G401 (cell line): ENCODE measurements at regions not wholly inside any gene's neighbourhood (a gene's known extent, or its start where the extent isn't known, plus 50 kb on each side); places are given as distances from the start of the nearest gene placed in this dataset.
"Not testable (repeated sequence)": the region's sequence is repeated elsewhere in the genome, so short reads cannot be mapped to it uniquely, and the experiment has no call there.

Experiments used
- DNase-seq: peaks from one replicate; pipeline ENCODE4 v3.0.0-alpha.2; 2015; ENCODE audit warnings: low spot score
- in situ Hi-C: cut with HindIII; loops from 2 replicates; pipeline ENCODE4 v1.10.0; 2016; ENCODE audit warnings: low sequenced_read_pairs, mixed read lengths

- in situ Hi-C loops = no loop called here
- no peak for DNase-seq
Observed at GRCh38 chr5:10031817-10032216, 217.9 kb downstream of the ATPSCKMT start.

DNA sequence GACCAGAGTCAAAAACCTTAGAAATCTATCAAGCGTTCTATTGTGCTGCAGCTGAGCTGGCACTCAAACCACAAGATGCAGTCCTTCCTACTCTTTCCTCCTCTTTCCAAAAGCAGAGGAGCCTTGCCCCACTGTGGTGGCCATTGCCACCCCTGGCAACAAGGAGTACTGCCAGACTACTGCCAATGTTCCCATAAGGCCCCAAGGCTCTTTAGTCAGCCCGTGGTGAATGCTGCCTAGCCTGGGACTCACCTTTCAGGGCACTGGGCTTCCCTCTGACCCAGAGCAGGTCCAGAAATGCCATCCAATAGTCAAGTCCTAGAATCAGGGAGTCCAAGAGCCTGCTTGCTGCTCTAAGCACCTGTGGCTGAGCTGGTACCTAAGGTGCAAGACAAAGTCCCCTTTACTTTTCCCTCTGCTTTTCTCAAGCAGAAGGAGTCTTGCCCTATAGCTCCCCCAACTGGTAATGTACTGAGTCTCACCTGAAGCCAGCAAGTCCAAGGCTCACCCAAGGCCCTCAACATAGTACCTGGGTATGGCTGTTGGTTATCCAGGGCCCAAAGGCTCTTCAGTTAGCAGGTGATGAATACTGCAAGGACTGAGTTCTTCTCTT is 219.4 kb downstream of the ATPSCKMT start:
- in situ Hi-C loops = no loop called here
- DNase-seq = no peak

DNA sequence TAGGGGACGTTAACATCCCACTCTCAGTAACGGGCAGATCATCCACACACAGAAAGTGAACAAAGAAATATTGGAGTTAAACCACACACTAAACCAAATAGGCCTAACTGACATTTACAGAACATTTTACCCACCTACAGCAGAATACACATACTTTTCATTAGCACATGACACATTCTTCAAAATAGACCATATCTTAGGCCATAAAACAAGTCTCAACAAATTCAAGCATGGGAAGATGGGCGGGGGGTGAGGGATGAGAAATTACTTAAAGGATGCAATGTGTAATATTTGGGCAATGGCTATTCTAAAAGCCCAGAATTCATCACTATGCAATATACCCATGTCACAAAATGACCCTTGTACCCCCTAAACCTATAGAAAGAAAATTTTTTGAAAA is 226.2 kb downstream of the ATPSCKMT start:
- DNase-seq = no peak
- in situ Hi-C loops = no loop called here

GRCh38 chr5:10021248-10021647 is 228.4 kb downstream of the ATPSCKMT start:
- DNase-seq = no peak
- in situ Hi-C loops = no loop called here

DNA sequence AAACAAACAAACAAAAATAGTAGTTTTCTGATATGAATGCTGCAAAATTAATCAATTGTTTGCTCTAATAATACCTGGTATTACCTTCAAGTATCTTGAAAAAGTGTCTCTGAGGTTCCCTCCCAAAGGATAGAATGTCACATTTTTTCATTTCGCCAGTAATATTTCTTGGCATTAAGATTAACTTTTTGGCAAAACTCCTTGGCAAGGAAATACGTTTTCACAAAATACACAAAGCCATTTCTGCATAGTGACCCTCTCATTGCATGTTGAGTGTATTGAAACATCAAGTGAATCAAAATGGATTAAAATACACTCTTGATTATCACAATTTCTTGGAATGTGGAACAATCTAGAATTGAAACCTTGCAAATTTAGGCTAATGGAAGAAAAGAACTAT is 230.5 kb downstream of the ATPSCKMT start:
- no peak for DNase-seq
- in situ Hi-C loops = no loop called here

DNA sequence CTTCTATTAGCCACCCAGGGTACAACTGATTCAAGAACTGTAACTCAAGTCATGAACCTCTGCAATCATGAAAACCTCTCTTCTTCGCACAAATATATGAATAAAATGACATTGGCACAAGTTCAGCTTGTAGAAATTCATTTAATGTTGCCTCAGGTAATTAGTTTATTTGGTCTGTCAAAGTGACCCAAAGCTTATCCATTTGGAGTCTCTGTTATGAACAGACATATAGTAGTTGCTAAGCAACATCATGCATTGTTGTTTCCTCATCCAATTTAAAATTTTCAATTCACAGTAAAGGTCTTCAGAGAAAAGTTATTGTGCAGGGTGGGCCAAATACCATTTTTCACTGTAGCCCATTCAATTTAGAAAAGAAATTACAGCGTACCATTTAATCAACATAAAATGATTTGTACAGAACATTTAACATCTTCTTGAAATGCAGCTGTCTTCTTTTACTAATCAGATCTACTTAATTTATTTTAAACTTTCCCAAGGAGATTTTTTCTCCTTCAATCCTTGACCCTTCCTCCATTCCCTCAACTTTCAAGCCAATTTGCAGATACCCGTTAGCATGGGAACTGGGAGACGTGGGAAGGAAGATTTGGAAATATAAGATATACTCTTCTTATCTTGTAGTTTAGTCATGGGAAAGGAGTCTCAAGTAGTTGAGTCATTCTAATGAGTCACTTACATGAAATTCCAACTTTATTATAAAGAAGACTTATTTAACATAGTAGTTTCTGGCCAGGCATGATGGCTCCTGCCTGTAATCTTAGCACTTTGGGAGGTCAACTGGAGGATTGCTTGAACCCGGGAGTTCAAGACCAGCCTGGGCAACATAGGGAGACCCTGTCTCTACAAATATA is 231.3 kb downstream of the ATPSCKMT start:
- in situ Hi-C loops = no loop called here
- no peak for DNase-seq

DNA sequence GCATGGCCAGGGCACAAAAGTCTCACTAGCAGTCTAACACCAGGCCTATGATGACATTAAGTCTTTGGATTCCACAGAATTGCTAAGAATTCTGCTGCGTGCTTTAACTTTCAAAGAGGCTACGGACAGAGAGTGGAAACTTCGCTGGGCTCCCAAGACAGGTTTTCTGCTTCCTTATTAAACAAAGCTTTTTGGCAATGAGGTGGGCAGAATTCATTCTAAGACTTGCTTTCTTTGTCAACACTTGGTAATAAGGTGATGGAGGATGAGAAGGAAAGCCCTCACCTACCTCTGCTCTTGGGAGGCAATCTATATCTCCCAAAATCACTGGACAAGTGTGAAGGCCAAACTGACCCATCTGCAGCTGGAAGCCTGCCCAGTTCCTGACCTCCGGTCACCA is 231.9 kb downstream of the ATPSCKMT start:
- DNase-seq = no peak
- in situ Hi-C loops = no loop called here

DNA sequence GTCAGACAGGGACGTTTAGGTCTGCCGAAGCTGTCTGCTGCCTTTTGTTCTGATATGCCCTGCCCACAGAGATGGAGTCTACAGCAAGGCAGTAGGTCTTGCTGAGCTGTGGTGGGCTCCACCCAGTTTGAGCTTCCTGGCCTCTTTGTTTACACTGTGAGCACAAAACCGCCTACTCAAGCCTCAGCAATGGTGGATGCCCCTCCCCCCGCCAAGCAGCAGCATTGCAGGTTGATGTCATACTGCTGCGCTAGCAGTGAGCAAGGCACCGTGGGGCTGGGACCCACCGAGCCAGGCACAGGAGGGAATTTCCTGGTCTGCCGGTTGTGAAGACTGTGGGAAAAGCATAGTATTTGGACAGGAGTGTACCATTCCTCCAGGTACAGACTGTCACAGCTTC is 233.1 kb downstream of the ATPSCKMT start:
- DNase-seq, in situ Hi-C loops: not testable (repeated sequence)

GRCh38 chr5:10015681-10016080 is 234.0 kb downstream of the ATPSCKMT start:
- in situ Hi-C loops, DNase-seq: not testable (repeated sequence)

GRCh38 chr5:10009802-10010201 is 239.9 kb downstream of the ATPSCKMT start:
- in situ Hi-C loops = no loop called here
- DNase-seq = no peak

GRCh38 chr5:9987101-9987500 is 262.6 kb downstream of the ATPSCKMT start:
- in situ Hi-C loops = no loop called here
- DNase-seq = no peak

DNA sequence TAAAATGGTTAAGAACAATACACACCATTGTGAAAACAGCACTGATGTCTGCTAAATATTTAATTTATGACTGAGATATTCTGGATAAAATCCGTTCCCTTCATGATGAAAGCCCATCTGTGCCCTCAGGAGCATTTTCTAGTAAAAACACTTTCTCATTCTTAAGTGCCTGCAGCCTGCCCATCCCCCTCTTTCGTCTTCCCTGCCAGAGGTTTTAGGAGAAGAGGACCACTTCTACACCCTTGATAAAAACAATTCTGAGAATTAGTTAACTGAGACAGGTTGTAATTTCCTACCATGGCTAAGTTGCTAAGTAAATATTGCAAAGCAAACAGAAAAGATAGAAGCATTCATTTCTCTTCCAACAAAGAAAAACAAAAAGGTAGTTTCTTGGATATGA is 272.6 kb downstream of the ATPSCKMT start:
- no peak for DNase-seq
- in situ Hi-C loops = no loop called here

GRCh38 chr5:9976621-9977020 is 273.1 kb downstream of the ATPSCKMT start:
- DNase-seq = no peak
- in situ Hi-C loops = no loop called here

DNA sequence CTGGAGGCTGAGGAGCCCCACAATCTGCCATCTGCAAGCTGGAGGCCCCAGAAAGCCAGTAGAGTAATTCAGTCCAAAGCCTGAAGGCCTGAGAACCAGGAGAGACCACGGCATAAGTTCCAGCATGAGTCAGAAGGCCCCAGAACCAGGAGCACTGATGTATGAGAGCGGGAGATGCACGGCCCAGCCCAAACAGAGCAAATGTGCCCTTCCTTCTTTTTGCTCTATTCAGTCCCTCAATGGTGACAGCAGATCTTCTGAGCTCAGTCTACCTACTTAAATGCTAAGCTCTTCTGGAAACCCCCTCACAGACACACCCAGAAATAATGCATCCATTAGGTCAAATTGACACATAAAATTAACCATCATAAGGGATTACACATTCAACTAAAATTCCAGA is 277.6 kb downstream of the ATPSCKMT start:
- in situ Hi-C loops = no loop called here
- no peak for DNase-seq

GRCh38 chr5:9971301-9971700 is 278.4 kb downstream of the ATPSCKMT start:
- in situ Hi-C loops = no loop called here
- DNase-seq = no peak

DNA sequence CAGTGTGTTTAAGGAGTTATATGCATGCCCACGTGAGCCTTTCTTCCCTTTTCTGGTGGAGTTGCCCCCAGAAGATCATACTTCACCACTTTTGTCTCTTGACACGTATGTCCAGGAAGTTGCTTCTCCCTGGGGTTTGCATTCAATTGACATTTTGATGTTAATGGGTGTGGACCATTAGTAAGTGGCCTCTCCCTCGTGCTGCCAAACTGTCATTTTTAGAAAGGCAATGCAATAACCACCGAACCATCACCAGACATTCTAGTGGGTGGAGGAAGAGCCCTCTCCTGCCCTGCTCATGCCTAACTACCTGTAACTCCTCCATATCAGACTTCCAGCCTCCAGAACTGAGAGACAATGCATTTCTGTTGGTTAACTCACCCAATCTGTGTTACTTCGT is 290.8 kb downstream of the ATPSCKMT start:
- no peak for DNase-seq
- in situ Hi-C loops = no loop called here

GRCh38 chr5:9957214-9957613 is 292.5 kb downstream of the ATPSCKMT start:
- in situ Hi-C loops = no loop called here
- DNase-seq = no peak

DNA sequence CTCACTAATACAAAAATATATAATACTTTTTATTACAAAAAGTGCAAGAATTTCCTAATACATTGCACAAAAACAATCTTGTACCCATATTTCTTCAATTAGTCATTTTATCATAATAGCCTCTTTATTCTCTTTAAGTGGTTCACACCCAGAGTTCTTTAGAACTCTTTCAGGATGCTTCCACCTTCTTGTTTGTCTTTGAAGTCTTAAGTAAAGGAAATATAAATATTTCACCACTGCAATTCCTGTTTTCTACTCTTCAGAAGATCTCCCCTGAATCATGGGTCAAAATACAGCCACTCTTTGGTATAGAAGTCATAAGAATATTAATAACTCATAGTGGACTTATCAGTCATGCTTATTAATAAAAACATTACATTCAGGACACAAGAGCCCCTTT is 293.0 kb downstream of the ATPSCKMT start:
- no peak for DNase-seq
- in situ Hi-C loops = no loop called here

DNA sequence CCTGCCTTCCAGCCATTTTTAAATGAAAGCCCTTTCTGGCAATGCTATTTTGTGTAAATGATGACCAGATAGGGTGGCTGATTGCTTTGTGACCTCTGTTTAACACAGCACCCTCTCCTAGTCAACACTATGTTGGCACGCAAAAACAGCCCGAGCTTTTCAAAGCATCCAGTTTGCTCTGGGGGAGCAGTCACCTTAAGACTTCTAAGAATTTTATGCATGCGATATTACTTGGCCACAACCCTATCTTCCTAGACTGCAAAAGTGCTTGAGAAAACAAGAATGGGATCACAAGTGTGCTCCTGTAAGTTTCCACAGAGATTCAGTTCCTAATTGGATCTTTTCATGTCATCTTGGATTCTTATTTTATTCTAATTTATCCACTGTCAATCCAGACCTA is 294.1 kb downstream of the ATPSCKMT start:
- in situ Hi-C loops = no loop called here
- DNase-seq = no peak

DNA sequence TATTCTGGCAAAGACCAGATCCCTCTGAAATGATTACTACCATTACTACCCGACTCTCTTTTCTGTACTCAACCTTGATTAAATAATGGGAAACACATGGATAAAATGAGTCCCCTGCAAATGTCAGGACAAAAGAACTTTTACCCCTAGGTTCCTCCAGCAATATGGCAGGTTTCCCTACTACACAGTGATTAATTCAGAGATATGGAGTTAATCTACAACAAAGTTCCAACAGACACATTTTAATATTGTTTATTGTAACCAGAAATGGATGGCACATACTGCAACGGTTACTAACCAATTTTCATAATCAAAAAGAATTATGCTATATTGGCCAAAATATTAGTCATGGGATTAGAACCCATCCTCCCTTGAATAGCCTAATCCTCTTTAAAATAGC is 294.8 kb downstream of the ATPSCKMT start:
- no peak for DNase-seq
- in situ Hi-C loops = no loop called here

DNA sequence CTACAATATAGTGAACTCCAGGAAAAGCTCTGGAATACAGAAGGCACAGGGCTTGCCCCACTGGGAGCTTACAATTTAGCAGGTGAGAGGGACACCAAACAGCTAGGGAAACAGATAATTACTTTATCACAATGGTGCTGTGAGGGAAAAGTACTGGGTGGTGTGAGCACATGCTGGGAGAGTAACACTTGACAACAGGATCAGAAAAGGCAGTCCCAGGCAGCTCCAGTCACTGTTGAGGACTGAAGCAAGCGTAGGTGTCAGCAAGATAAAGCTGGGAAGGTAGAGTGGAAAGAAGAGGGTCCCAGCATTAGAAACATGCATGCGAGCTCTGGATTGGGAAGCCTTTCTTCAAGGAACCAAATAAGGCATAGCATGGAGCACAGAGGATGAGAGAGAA is 296.0 kb downstream of the ATPSCKMT start:
- in situ Hi-C loops = no loop called here
- no peak for DNase-seq
